ENCODE measurements at regions not wholly inside any gene's neighbourhood (a gene's known extent, or its start where the extent isn't known, plus 50 kb on each side); places are given as distances from the start of the nearest gene placed in this dataset.

- TF ChIP-seq, protein P1, sequence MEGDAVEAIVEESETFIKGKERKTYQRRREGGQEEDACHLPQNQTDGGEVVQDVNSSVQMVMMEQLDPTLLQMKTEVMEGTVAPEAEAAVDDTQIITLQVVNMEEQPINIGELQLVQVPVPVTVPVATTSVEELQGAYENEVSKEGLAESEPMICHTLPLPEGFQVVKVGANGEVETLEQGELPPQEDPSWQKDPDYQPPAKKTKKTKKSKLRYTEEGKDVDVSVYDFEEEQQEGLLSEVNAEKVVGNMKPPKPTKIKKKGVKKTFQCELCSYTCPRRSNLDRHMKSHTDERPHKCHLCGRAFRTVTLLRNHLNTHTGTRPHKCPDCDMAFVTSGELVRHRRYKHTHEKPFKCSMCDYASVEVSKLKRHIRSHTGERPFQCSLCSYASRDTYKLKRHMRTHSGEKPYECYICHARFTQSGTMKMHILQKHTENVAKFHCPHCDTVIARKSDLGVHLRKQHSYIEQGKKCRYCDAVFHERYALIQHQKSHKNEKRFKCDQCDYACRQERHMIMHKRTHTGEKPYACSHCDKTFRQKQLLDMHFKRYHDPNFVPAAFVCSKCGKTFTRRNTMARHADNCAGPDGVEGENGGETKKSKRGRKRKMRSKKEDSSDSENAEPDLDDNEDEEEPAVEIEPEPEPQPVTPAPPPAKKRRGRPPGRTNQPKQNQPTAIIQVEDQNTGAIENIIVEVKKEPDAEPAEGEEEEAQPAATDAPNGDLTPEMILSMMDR (conservative IDR thresholded peaks at IDR 0.05; ENCODE audit: control insufficient read depth, insufficient read depth, low read depth, low read length): no peak
- no peak for DNase-seq (ENCODE audit: low read depth)
Measured at GRCh38 chr14:97618917-97619690, 821.9 kb downstream of the VRK1 start.

GRCh38 chr14:97620066-97620465 is 822.9 kb downstream of the VRK1 start:
- no peak for DNase-seq (ENCODE audit: low read depth)
- H3K4me3 ChIP-seq (ENCODE audit: control insufficient read depth, low read depth, low read length): no peak overlapping the region
- TF ChIP-seq, protein P1 (conservative IDR thresholded peaks at IDR 0.05; ENCODE audit: control insufficient read depth, insufficient read depth, low read depth, low read length): no peak

More at GRCh38 chr14:97618917-97619690, 821.9 kb downstream of the VRK1 start:
- H3K4me3 ChIP-seq (ENCODE audit: control insufficient read depth, low read depth, low read length): no peak overlapping the region

GRCh38 chr14:97624985-97625384 is 827.8 kb downstream of the VRK1 start:
- DNase-seq (ENCODE audit: low read depth): no peak
- TF ChIP-seq, protein P1 (conservative IDR thresholded peaks at IDR 0.05; ENCODE audit: control insufficient read depth, insufficient read depth, low read depth, low read length): no peak
- no peak overlapping the region for H3K4me3 ChIP-seq (ENCODE audit: control insufficient read depth, low read depth, low read length)

DNA sequence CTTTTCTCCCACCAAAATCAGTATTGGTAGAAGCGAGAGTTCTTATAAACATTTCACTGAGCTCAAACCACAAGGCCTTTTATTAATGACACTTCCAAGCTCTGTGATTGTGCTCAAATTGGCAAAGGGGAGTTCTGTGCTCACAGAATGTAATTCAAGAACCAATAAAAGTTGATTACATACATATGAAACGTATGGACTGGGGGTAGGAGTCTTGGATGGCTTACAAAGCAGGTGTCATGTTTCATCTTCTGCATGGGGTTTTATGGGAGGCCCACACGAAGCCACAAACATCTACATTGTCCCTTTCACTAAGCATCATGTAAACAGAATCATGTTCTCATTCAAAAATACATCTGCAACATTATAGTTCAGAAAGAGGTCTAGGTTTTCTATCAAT is 828.3 kb downstream of the VRK1 start:
- no peak for DNase-seq (ENCODE audit: low read depth)
- H3K4me3 ChIP-seq (ENCODE audit: control insufficient read depth, low read depth, low read length): no peak overlapping the region
- TF ChIP-seq, protein P1 (conservative IDR thresholded peaks at IDR 0.05; ENCODE audit: control insufficient read depth, insufficient read depth, low read depth, low read length): no peak

GRCh38 chr14:97626088-97626487 is 828.9 kb downstream of the VRK1 start:
- no peak overlapping the region for H3K4me3 ChIP-seq (ENCODE audit: control insufficient read depth, low read depth, low read length)
- TF ChIP-seq, protein P1 (conservative IDR thresholded peaks at IDR 0.05; ENCODE audit: control insufficient read depth, insufficient read depth, low read depth, low read length): no peak
- DNase-seq (ENCODE audit: low read depth): no peak

DNA sequence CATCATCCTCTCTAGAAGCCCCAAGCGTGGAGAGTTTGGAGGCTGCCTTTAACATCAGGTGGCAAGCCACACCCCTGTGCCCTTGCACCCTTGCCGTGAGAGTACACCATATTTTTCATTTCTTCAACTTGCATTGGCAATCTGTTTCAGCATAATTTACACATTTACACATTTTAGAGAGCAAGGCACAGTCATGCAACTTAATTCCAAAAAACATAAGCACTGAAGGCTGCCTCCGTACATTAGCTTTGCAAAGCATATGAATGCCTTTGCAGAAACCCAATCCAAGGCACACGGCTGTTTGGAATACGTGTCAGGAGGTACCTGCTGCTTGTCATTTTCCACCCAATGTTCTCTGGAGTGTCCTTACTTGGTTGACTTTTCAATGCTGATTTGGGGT is 833.1 kb downstream of the VRK1 start:
- DNase-seq (ENCODE audit: low read depth): no peak
- TF ChIP-seq, protein P1 (conservative IDR thresholded peaks at IDR 0.05; ENCODE audit: control insufficient read depth, insufficient read depth, low read depth, low read length): no peak
- no peak overlapping the region for H3K4me3 ChIP-seq (ENCODE audit: control insufficient read depth, low read depth, low read length)

All from fibroblast of mammary gland (primary cell).